ENCODE measurements at regions not wholly inside any gene's neighbourhood (a gene's known extent, or its start where the extent isn't known, plus 50 kb on each side); places are given as distances from the start of the nearest gene placed in this dataset.
"Not testable (repeated sequence)": the region's sequence is repeated elsewhere in the genome, so short reads cannot be mapped to it uniquely, and the experiment has no call there.

GRCh38 chr14:27242874-27243273 is 645.0 kb upstream of the NOVA1 start:
- DNase-seq (ENCODE audit: low read depth in 2 of 2) = no peak

GRCh38 chr14:27243365-27243764 is 645.5 kb upstream of the NOVA1 start:
- no peak for DNase-seq (ENCODE audit: low read depth in 2 of 2)

GRCh38 chr14:27245947-27246346 is 648.1 kb upstream of the NOVA1 start:
- no peak for DNase-seq (ENCODE audit: low read depth in 2 of 2)

- DNase-seq (ENCODE audit: low read depth in 2 of 2) = no peak
Measured at GRCh38 chr14:27253966-27254365, 656.1 kb upstream of the NOVA1 start.

- DNase-seq (ENCODE audit: low read depth in 2 of 2) = no peak
Measured at GRCh38 chr14:27256805-27257204, 659.0 kb upstream of the NOVA1 start.

- DNase-seq (ENCODE audit: low read depth in 2 of 2) = no peak
Measured at GRCh38 chr14:27267876-27268275, 670.0 kb upstream of the NOVA1 start.

GRCh38 chr14:27270716-27271115 is 672.9 kb upstream of the NOVA1 start:
- no peak for DNase-seq (ENCODE audit: low read depth in 2 of 2)

- no peak for DNase-seq (ENCODE audit: low read depth in 2 of 2)
Measured at GRCh38 chr14:27278341-27278740, 680.5 kb upstream of the NOVA1 start.

GRCh38 chr14:27305441-27305945 is 707.7 kb upstream of the NOVA1 start:
- no peak for DNase-seq (ENCODE audit: low read depth in 2 of 2)

GRCh38 chr14:27312730-27313129 is 714.9 kb upstream of the NOVA1 start:
- not testable (repeated sequence) for DNase-seq (ENCODE audit: low read depth in 2 of 2)

GRCh38 chr14:27314231-27314630 is 716.4 kb upstream of the NOVA1 start:
- no peak for DNase-seq (ENCODE audit: low read depth in 2 of 2)

GRCh38 chr14:27315477-27315876 is 717.6 kb upstream of the NOVA1 start:
- no peak for DNase-seq (ENCODE audit: low read depth in 2 of 2)

GRCh38 chr14:27315947-27316346 is 718.1 kb upstream of the NOVA1 start:
- no peak for DNase-seq (ENCODE audit: low read depth in 2 of 2)

GRCh38 chr14:27318774-27319420 is 721.1 kb upstream of the NOVA1 start:
- no peak for DNase-seq (ENCODE audit: low read depth in 2 of 2)

GRCh38 chr14:27320261-27320660 is 722.4 kb upstream of the NOVA1 start:
- no peak for DNase-seq (ENCODE audit: low read depth in 2 of 2)

GRCh38 chr14:27327095-27327494 is 729.3 kb upstream of the NOVA1 start:
- no peak for DNase-seq (ENCODE audit: low read depth in 2 of 2)

- DNase-seq (ENCODE audit: low read depth in 2 of 2) = no peak
Measured at GRCh38 chr14:27338012-27338411, 740.2 kb upstream of the NOVA1 start.

- not testable (repeated sequence) for DNase-seq (ENCODE audit: low read depth in 2 of 2)
Measured at GRCh38 chr14:27363036-27363435, 765.2 kb upstream of the NOVA1 start.

GRCh38 chr14:27366596-27366995 is 768.8 kb upstream of the NOVA1 start:
- DNase-seq (ENCODE audit: low read depth in 2 of 2) = no peak

- no peak for DNase-seq (ENCODE audit: low read depth in 2 of 2)
Measured at GRCh38 chr14:27367345-27367744, 769.5 kb upstream of the NOVA1 start.

GRCh38 chr14:27370074-27370473 is 772.2 kb upstream of the NOVA1 start:
- DNase-seq (ENCODE audit: low read depth in 2 of 2) = no peak

- DNase-seq (ENCODE audit: low read depth in 2 of 2) = no peak
Measured at GRCh38 chr14:27370775-27371174, 772.9 kb upstream of the NOVA1 start.

- no peak for DNase-seq (ENCODE audit: low read depth in 2 of 2)
Measured at GRCh38 chr14:27371209-27371608, 773.4 kb upstream of the NOVA1 start.

- DNase-seq (ENCODE audit: low read depth in 2 of 2) = no peak
Measured at GRCh38 chr14:27371868-27372267, 774.0 kb upstream of the NOVA1 start.
